GM12878 (cell line): ENCODE measurements at regions not wholly inside any gene's neighbourhood (a gene's known extent, or its start where the extent isn't known, plus 50 kb on each side); places are given as distances from the start of the nearest gene placed in this dataset.

Experiments
- ATAC-seq: fragments of 200-7000 bp; cut with Tn5 transposase; 3 replicates; pipeline ENCODE4 v1.9.1; 2020; ENCODE audit warnings: mild to moderate bottlenecking, moderate library complexity
- BruUV-seq: library from RNA; stranded (reverse); fragments of 400-500 nt; replicated peaks from 2 replicates; lab custom pipeline; 2021; lab: Mats Ljungman, UMichigan
- CTCF ChIA-PET: fragments of 300-600 bp; sonication (Branson Sonifier 250); formaldehyde crosslinking; extraction: SDS; loops from one replicate; lab custom pipeline; 2021; ENCODE audit warnings: inconsistent platforms; lab: Yijun Ruan, JAX
- POLR2A ChIA-PET: fragments of 350-600 bp; formaldehyde crosslinking; extraction: SDS; loops from one replicate; lab custom pipeline; 2021; ENCODE audit warnings: inconsistent platforms; lab: Charles Lee
- RAD21 ChIA-PET: fragments of 300-600 bp; sonication (Branson Sonifier 250); formaldehyde crosslinking; loops from one replicate; lab custom pipeline; 2023; ENCODE audit warnings: antibody characterized with exemption; ENCODE audit not compliant: unreplicated experiment; lab: Charles Lee
- SMC1A ChIA-PET: fragments of 300-600 bp; sonication (Branson Sonifier 250); formaldehyde crosslinking; loops from one replicate; lab custom pipeline; 2023; ENCODE audit not compliant: unreplicated experiment, uncharacterized antibody; lab: Charles Lee
- DNase-seq: peaks from one replicate; pipeline ENCODE4 v3.0.0-alpha.2; 2011; ENCODE audit warnings: low read depth, low spot score
- FAIRE-seq: peaks from 3 replicates; lab custom pipeline; 2011; peaks lifted over from hg19 to GRCh38; lab: Jason Lieb, UNC
- H2AFZ ChIP-seq: 2 replicates; pipeline ENCODE4 v1.6.0; 2011; ENCODE audit warnings: low read depth, low read length, control low read depth; ENCODE audit not compliant: control insufficient read depth
- H3K27ac ChIP-seq: 2 replicates; pipeline ENCODE4 v1.5.1; 2011; ENCODE audit warnings: control low read depth; ENCODE audit not compliant: control insufficient read depth, insufficient read depth
- H3K27me3 ChIP-seq, 2 experiments: replicated peaks in 1 of 2; 2 replicates each; pipeline versions ENCODE4 v1.6.0 to v1.6.1; 2011; ENCODE audit warnings: low read length in 1 of 2; ENCODE audit not compliant: control insufficient read depth in 2 of 2, insufficient read depth in 2 of 2
- H3K36me3 ChIP-seq, 2 experiments: 2 replicates each; pipeline ENCODE4 v1.5.1; 2011; ENCODE audit warnings: low read length in 1 of 2; ENCODE audit not compliant: control insufficient read depth in 2 of 2, insufficient read depth in 2 of 2
- H3K4me1 ChIP-seq: 2 replicates; pipeline ENCODE4 v1.6.1; 2011; ENCODE audit warnings: mild to moderate bottlenecking, low read length, moderate library complexity, mixed read lengths; ENCODE audit not compliant: control insufficient read depth, insufficient read depth
- H3K4me2 ChIP-seq: 2 replicates; pipeline ENCODE4 v1.6.0; 2011; ENCODE audit warnings: control low read depth; ENCODE audit not compliant: control insufficient read depth, insufficient read depth
- H3K4me3 ChIP-seq: fragments of 200-600 bp; sonication (generic); 2 replicates; pipeline ENCODE4 v1.5.1; 2016
- H3K79me2 ChIP-seq: 2 replicates; pipeline ENCODE4 v1.6.0; 2011; ENCODE audit warnings: low read length; ENCODE audit not compliant: control insufficient read depth, insufficient read depth
- H3K9ac ChIP-seq: 2 replicates; pipeline ENCODE4 v1.8.0; 2011; ENCODE audit warnings: low read length, control low read depth, mixed read lengths; ENCODE audit not compliant: control insufficient read depth, insufficient read depth
- H3K9me3 ChIP-seq: replicated peaks from 3 replicates; pipeline ENCODE4 v1.5.1; 2011; ENCODE audit warnings: mild to moderate bottlenecking, low read length; ENCODE audit not compliant: control insufficient read depth, insufficient read depth
- H4K20me1 ChIP-seq: 2 replicates; pipeline ENCODE4 v1.6.0; 2011; ENCODE audit not compliant: control insufficient read depth, insufficient read depth
- E2F4 ChIP-seq: IDR thresholded peaks from 2 replicates; pipeline ENCODE4 v1.6.1; 2012; ENCODE audit warnings: low read depth, low read length, improper control_type of control experiment
- E2F8 ChIP-seq: fragments of 450-650 bp; IDR thresholded peaks from 2 replicates; pipeline ENCODE4 v1.6.1; 2018; ENCODE audit warnings: mild to moderate bottlenecking, low read depth, moderate library complexity; ENCODE audit not compliant: partially characterized antibody
- GABPA ChIP-seq: IDR thresholded peaks from 2 replicates; pipeline ENCODE4 v1.6.1; 2014; ENCODE audit warnings: antibody characterized with exemption, low read depth, mild to moderate bottlenecking, inconsistent platforms
- IRF3 ChIP-seq: fragments of 450-650 bp; IDR thresholded peaks from 2 replicates; pipeline ENCODE4 v1.6.1; 2014; ENCODE audit warnings: mild to moderate bottlenecking
- NFYB ChIP-seq: IDR thresholded peaks from 2 replicates; pipeline ENCODE4 v1.6.1; 2011; ENCODE audit warnings: low read depth, mild to moderate bottlenecking, low read length, improper control_type of control experiment, moderate library complexity; ENCODE audit not compliant: insufficient read depth
- NRF1 ChIP-seq: conservative IDR thresholded peaks from 2 replicates; pipeline ENCODE4 v1.6.1; 2011; ENCODE audit warnings: mild to moderate bottlenecking, low read depth, low read length, improper control_type of control experiment
- PBX3 ChIP-seq: IDR thresholded peaks from 2 replicates; pipeline ENCODE4 v1.6.1; 2011; ENCODE audit warnings: mild to moderate bottlenecking, low read depth, low read length, moderate library complexity; ENCODE audit not compliant: insufficient replicate concordance
- POLR2AphosphoS5 ChIP-seq: IDR thresholded peaks from 2 replicates; pipeline ENCODE4 v1.6.1; 2011; ENCODE audit warnings: mild to moderate bottlenecking, low read length, inconsistent platforms
- YY1 ChIP-seq: IDR thresholded peaks from 2 replicates; pipeline ENCODE4 v1.6.1; 2011; ENCODE audit warnings: low read depth, mild to moderate bottlenecking, low read length
- ZNF622 ChIP-seq: fragments of 450-650 bp; IDR thresholded peaks from 2 replicates; pipeline ENCODE4 v1.6.1; 2017; ENCODE audit warnings: mild to moderate bottlenecking, inconsistent platforms
- WGBS: methylation state at CpG from one replicate; pipeline ENCODE4 v1.1.6; 2016; ENCODE audit warnings: low lambda C conversion rate; ENCODE audit not compliant: insufficient replicate concordance, insufficient coverage; ENCODE audit errors: missing lambda C conversion rate; 5-methylcytosine and 5-hydroxymethylcytosine counted together
- in situ Hi-C: fragments of 300-500 bp; cut with MboI; formaldehyde crosslinking; loops from 9 replicates; pipeline ENCODE4 v1.14.3; 2018; ENCODE audit warnings: mixed read lengths
- intact Hi-C: fragments of 100-400 bp; cut with micrococcal nuclease; formaldehyde crosslinking; loops from one replicate; pipeline ENCODE4 v1.14.2; 2022; ENCODE audit not compliant: unreplicated experiment

GRCh38 chr4:34628471-34628870, 1615.8 kb downstream of the ARAP2 start (continued):
- TF ChIP-seq E2F8, result no peak
- TF ChIP-seq NFYB, result no peak
- no peak for TF ChIP-seq PBX3
- no peak for TF ChIP-seq IRF3
- no peak for TF ChIP-seq GABPA
- no peak for TF ChIP-seq YY1
- no peak for TF ChIP-seq POLR2AphosphoS5

- H3K4me1 ChIP-seq, result no peaks in the 10 kb centered on the region
- no peaks in the 10 kb centered on the region for H3K79me2 ChIP-seq
- no peaks in the 10 kb centered on the region for H4K20me1 ChIP-seq
- TF ChIP-seq ZNF622, result no peak
- no peak for TF ChIP-seq E2F4
- no peak for TF ChIP-seq NRF1
- TF ChIP-seq, all 136 proteins: peak for 0
- CTCF ChIA-PET, result no interaction called here
- ATAC-seq, result no peak
- Histone ChIP-seq H3K9me3 (no peaks in the 10 kb centered on the region), H3K27ac (no peak overlapping the region), H2AFZ (no peak overlapping the region), H3K27me3 (no peaks in the 10 kb centered on the region), H3K9ac (no peak overlapping the region), H3K36me3 (no peaks in the 10 kb centered on the region), H3K4me2 (no peak overlapping the region), H3K4me3 (no peak overlapping the region)
- 12% methylated on average over 2 of the region's 2 CpGs for WGBS
- POLR2A ChIA-PET, result no interaction called here
- no peak for FAIRE-seq
- intact Hi-C loops (no loop called here), in situ Hi-C loops (no loop called here)
- RAD21 ChIA-PET, result no interaction called here
- DNase-seq, result no peak
- BruUV-seq, result no TSS peak
- SMC1A ChIA-PET, result no interaction called here
Observed at GRCh38 chr4:34629451-34629850, 1614.9 kb downstream of the ARAP2 start.
